Neural progenitor cell (in vitro differentiated cells): ENCODE measurements at regions not wholly inside any gene's neighbourhood (a gene's known extent, or its start where the extent isn't known, plus 50 kb on each side); places are given as distances from the start of the nearest gene placed in this dataset.

Experiments used
- CTCF ChIP-seq: fragments of 200-600 bp; sonication (generic); IDR thresholded peaks from 2 replicates; pipeline ENCODE4 v1.5.1; 2017; ENCODE audit warnings: antibody characterized with exemption, mild to moderate bottlenecking
- EZH2 ChIP-seq: fragments of 200-600 bp; sonication (generic); IDR thresholded peaks from 2 replicates; pipeline ENCODE4 v1.6.1; 2017; ENCODE audit warnings: antibody characterized with exemption, mild to moderate bottlenecking, moderate library complexity

GRCh38 chr16:9183682-9184353, 92.4 kb downstream of the HAPSTR1 start:
- no peak for TF ChIP-seq EZH2
- no peak for TF ChIP-seq CTCF
